ENCODE measurements at regions not wholly inside any gene's neighbourhood (a gene's known extent, or its start where the extent isn't known, plus 50 kb on each side); places are given as distances from the start of the nearest gene placed in this dataset.
"Not testable (repeated sequence)": the region's sequence is repeated elsewhere in the genome, so short reads cannot be mapped to it uniquely, and the experiment has no call there.

DNA sequence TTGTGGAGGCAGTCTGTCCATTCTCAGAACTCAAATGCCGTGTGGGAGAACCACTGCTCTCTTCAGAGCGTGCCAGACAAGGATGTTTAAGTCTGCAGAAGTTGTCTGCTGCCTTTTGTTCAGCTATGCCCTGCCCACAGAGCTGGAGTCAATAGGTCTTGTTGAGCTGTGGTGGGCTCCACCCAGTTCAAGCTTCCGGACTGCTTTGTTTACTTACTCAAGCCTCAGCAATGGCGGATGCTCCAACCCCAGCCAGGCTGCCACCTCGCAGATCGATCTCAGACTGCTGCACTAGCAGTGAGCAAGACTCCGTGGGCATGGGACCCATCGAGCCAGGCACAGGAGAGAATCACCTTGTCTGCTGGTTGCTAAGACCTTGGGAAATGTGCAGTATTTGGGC is 68.5 kb upstream of the UBQLN2 start:
- not testable (repeated sequence) for H3K27me3 Mint-ChIP-seq; H3K4me1 Mint-ChIP-seq (ENCODE audit: low read depth); H3K36me3 Mint-ChIP-seq (ENCODE audit: low read depth); H3K4me3 Mint-ChIP-seq; H3K27ac Mint-ChIP-seq
- H3K9me3 Mint-ChIP-seq, result peaks cover 21% of the 10 kb centered on the region

DNA sequence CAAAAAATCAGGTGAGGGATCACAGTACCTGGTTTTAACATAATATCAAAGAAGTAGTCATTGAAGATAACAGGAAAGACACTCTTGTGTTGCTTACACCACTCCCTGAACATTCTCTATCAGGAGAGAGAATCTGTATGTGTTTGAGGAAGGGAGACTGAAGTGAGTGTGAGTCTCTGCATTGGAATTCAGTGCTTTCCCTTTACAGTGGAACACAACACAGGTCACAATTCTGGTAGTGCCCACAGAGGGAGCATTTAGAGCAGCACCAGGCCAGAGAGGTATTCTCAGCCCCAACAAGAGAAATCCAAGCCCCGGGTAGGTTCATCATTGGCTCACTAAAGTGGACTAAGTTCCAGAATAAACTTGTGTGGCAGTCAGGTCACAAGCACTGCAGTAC is 64.7 kb upstream of the UBQLN2 start:
- H3K4me1 Mint-ChIP-seq (ENCODE audit: low read depth), result no peaks in the 10 kb centered on the region
- no peaks in the 10 kb centered on the region for H3K27me3 Mint-ChIP-seq
- no peaks in the 10 kb centered on the region for H3K36me3 Mint-ChIP-seq (ENCODE audit: low read depth)
- no peak overlapping the region for H3K4me3 Mint-ChIP-seq
- H3K9me3 Mint-ChIP-seq, result peaks cover 13% of the 10 kb centered on the region
- no peak overlapping the region for H3K27ac Mint-ChIP-seq

DNA sequence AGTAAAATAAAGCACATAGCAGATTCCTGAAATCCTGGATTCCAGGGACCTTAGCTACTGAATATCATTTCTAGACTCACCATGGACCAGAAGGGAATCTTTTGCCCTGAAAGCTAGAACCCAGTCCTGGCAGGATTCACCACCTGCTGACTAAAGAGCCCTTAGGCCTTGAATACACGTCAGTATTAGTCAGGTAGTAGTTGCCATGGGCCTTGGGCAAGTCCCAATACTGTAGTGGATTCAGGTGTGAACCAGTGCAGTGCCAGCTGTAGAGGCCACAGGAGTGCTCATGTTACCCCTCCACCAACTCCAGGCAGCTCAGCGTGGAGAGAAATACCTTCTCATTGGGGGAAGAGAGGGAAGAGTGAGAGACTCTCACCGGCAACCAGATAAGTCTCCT is 64.1 kb upstream of the UBQLN2 start:
- no peaks in the 10 kb centered on the region for H3K36me3 Mint-ChIP-seq (ENCODE audit: low read depth)
- no peak overlapping the region for H3K4me3 Mint-ChIP-seq
- H3K4me1 Mint-ChIP-seq (ENCODE audit: low read depth), result no peaks in the 10 kb centered on the region
- H3K9me3 Mint-ChIP-seq, result peaks cover 8% of the 10 kb centered on the region
- no peak overlapping the region for H3K27ac Mint-ChIP-seq
- H3K27me3 Mint-ChIP-seq, result no peaks in the 10 kb centered on the region

GRCh38 chrX:56503941-56504673 is 59.3 kb upstream of the UBQLN2 start:
- H3K27ac Mint-ChIP-seq, result no peak overlapping the region
- H3K4me1 Mint-ChIP-seq (ENCODE audit: low read depth), result no peaks in the 10 kb centered on the region
- H3K36me3 Mint-ChIP-seq (ENCODE audit: low read depth), result peaks cover 2% of the 10 kb centered on the region
- H3K27me3 Mint-ChIP-seq, result no peaks in the 10 kb centered on the region
- no peak overlapping the region for H3K4me3 Mint-ChIP-seq
- peaks cover 7% of the 10 kb centered on the region for H3K9me3 Mint-ChIP-seq

DNA sequence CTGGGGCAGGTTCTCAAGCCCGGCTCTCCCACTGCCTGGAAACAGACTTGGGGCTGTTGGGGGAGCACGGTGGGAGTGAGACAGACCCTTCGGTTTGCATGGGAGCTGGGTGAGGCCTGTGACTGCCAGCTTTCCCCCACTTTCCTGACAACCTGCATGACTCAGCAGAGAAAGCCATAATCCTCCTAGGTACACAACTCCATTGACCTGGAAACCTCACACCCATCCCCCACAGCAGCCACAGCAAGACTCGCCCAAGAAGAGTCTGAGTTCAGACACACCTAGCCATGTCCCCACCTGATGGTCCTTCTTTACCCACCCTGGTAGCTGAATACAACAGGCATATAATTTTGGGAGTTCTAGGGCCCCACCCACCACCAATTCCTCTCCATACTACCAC is 57.6 kb upstream of the UBQLN2 start:
- H3K27me3 Mint-ChIP-seq, result no peaks in the 10 kb centered on the region
- H3K4me1 Mint-ChIP-seq (ENCODE audit: low read depth), result no peaks in the 10 kb centered on the region
- peaks cover 3% of the 10 kb centered on the region for H3K36me3 Mint-ChIP-seq (ENCODE audit: low read depth)
- H3K9me3 Mint-ChIP-seq, result peaks cover 12% of the 10 kb centered on the region
- H3K27ac Mint-ChIP-seq, result no peak overlapping the region
- H3K4me3 Mint-ChIP-seq, result no peak overlapping the region
